Stimulated activated CD8-positive, alpha-beta memory T cell treated with anti-CD3 and anti-CD28 coated beads, Interleukin-4, amount 100 ng/mL, for 1 hour (primary cell): ENCODE measurements at regions not wholly inside any gene's neighbourhood (a gene's known extent, or its start where the extent isn't known, plus 50 kb on each side); places are given as distances from the start of the nearest gene placed in this dataset.
"Not testable (repeated sequence)": the region's sequence is repeated elsewhere in the genome, so short reads cannot be mapped to it uniquely, and the experiment has no call there.

Experiments
- DNase-seq, 2 donors: peaks; one replicate each; pipeline ENCODE4 v3.0.0-alpha.2; 2020; ENCODE audit warnings: low read depth in 2 of 2, low spot score in 1 of 2

DNA sequence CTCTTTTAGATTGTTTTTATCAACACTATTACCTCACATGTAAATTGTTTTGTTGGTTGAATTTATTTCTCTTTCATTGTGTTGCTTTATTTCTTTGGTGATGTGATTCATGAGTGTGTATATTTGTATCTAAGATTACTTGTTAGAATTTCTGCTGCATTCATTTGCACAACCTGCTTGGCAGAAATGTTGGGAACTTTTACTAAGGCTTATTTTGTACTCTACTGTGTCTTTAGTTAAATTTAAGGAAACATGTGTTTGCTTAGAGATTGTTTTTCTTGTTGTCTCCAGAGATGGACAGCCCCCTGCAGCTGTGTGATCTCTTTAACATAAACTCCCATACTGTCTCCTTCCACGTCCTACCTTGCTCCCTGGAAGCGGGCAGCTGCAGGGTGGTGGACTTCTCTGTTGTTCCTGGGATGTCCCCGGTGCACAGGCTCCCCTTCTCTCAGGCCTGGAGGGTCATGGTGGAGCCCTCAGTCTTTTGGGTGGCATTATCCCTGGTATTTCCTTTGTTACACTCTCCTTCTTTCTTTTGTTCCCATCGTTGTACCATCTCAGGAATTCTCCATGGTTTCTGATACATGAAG is 212.0 kb upstream of the SPRY2 start:
- DNase-seq: no peak

DNA sequence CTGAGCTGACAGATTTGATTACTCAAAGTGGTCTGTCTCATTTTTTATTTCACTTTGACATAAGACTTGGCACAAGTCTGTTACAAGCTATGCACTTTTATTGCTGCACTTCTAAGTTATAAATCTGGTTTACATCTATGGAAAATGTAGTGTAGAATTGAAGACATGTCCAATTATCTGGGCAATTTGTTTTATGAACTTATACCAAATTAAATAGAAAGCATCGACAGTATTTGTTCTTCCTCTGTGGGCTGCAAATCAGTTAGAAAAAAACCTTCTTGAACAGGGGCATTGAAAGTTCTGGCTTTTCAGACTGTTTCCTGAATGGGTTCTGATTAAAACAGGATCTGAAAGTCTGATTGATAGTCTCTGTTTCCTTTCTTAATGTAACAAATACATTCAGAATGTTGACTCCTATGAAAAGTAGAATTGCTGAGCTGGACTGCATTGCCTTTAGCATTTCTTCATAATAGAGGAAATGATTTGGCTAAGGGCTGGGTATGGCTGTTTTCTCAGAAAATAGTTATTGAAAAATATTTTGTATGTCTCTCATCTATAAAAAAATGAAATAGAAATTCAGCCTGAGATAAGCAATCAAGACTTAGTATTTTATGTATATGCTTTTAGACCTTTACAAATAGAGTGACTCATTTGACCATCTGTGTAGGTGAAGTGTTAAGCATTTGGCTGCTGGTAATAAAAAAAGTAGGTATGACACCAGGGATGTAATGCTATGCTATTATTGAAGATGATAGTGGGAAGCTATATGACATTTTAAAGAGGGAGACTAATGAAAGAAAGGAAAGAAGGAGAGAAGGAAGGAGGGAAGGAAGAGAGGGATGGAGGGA is 210.9 kb upstream of the SPRY2 start:
- no peak for DNase-seq

DNA sequence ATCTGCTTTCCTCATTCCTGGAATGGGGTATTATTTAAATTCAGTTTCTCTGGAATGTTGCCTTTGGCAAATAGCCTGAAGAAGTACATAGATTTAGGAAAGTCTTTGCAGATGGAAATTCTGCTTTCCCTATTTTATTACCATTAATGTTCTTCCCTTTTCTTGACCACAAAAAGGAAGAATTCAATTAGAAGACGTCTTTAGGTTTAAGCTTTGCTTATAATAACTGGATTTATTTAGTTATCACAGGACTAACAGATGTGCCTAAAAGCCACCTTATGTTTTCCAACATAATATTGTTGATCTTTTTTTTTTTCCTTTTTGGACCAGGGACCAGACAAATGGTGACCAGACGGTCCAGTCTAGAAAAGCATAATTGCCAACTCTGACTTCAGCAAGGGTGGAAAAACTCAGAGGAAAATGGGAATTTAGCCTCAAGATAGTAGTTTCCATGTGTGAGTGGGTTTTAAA is 210.1 kb upstream of the SPRY2 start:
- DNase-seq: no peak

DNA sequence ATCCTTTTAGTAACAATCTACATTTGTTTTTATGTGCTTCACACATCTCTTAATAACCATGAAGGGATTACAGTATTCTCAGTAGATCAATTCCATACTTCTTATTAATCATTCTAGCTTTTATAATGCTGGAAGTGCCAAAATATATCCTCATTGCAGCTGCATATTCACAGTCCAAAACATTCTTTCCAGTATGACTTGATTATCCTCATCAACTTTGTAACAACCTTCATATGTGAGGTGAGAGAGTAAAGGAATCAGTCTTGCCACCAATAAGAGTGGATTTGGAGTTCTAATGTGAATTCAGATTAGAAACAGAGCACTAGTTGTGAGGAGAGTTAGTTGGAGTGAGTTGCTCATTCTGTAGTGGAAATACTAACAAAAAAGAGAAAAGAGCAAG is 208.0 kb upstream of the SPRY2 start:
- DNase-seq: no peak

DNA sequence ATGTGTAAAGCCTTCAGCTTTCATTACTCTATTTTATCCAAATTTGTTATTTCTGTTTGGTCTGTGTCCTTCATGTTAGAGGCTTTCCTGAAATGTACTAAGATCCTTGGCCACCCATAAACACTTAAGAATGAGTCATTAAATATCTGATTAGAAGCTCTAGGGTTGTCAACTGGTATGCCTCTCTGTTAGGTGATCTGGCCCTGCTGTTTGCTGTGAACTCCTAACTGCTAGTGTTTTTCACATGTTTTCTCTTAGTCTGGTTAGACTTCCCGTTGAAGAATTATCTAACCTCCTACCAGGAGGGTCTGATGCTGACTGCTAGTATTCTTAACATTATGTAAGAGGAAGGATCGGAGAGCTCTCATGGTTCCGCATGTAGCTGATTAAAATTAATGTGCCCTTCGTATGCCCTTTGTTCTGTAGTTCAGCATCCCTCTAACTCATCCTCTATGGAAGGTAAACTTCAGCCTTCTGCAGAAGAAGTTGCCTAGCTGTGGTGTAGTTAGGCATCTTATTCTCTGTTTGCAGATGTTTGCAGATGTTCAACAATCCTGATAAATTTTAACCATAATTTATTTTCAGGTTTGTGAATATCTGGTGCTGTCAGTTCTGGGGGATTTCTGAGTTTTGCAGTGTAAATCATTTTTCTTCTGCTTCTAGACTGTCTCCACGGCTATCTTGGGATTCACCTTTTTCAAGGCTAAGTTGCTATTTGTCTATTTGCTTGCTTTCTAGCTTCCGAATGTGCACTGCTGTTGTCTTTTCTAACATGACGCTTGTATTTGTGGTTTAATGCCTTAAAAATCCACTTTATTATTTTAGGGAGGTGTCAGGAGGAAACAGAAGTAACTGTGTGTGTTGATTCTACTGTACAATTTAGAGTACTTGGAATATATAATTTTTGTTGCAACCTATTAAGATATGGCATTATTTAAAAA is 207.2 kb upstream of the SPRY2 start:
- no peak for DNase-seq

DNA sequence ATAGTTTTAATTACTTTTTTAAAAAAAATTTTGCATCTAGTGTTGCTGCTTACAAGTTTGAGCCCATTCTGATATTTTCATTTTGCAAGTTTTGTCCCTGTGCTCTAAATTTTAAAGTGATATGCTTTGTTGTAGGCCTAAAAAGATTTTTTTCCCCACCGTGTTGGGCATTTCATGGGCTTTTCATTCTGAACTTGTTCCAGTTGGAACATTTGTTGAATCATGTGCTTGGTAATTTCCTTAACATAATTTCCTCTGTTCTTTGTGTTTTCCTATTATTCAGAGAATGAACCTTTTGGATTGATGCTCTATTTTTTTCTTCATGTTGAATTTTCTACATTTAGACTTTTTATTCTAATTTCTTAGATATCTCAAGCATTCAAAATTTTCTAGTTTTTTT is 206.4 kb upstream of the SPRY2 start:
- DNase-seq: no peak

DNA sequence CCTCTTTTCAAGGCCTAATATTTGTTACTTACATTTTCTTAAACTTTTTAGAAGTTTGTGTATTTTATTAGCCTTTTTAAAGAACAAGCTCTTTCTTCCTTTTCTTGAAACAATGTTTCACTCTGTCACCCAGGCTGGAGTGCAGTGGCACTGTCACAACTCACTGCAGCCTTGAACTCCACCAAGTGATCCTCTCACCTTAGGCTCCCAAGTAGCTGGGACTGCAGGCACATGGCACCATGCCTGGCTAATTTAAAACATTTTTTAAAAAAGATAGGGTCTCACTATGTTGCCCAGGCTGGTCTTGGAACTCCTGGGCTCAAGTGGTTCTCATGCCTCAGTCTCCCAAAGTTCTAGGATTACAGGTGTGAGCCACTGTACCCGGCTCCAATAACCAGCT is 192.2 kb upstream of the SPRY2 start:
- no peak for DNase-seq

DNA sequence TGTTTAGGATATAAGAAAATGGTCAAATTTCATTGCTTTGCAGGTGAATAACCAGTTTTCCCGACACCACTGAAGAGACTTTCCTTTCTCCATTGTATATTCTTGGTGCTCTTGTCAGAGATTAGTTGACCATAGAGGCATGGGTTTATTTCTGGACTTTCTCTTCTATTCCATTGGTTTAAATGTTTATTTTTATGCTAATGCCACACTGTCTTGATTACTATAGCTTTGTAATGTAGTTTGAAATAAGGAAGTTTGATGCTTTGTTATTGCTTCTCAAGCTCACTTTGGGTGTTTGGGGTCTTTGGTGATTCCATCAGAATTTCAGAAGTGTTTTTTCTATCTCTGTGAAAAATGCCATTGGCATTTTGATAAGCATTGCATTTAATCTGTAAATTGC is 190.0 kb upstream of the SPRY2 start:
- DNase-seq: no peak

DNA sequence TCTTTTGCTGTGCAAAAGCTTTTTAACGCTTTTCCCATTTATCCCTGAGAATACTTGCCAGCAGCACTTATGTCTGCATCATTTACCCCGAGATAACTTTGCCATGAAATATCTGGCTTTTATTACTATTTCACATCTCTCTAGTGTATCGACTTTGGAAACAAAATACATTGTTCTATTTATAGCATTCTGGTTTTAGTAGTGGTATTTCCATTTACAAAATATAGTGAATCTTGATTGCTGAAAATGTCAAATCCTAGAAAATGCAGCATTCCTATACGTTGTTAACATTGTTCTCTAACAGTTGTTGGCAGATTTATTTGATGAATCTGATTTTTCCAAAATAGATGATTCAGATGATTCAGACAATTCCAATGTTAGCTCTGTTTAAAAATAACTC is 189.3 kb upstream of the SPRY2 start:
- no peak for DNase-seq

DNA sequence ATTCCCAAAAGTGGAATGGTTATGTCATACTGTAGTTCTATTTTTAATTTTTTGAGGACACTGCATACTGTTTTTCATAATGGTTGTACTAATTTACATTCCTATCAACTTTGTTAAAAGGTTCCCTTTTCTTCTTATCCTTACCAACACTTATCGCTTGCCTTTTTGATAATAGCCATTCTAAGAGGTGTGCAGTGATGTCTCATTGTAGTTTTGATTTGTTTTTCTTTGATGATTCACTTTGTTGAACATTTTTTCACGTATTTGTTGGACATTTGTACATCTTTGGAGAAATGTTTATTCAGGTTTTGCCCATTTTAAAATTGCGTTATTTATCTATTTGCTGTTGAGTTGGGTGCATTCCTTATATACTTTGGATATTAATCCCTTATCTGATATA is 188.8 kb upstream of the SPRY2 start:
- no peak for DNase-seq

DNA sequence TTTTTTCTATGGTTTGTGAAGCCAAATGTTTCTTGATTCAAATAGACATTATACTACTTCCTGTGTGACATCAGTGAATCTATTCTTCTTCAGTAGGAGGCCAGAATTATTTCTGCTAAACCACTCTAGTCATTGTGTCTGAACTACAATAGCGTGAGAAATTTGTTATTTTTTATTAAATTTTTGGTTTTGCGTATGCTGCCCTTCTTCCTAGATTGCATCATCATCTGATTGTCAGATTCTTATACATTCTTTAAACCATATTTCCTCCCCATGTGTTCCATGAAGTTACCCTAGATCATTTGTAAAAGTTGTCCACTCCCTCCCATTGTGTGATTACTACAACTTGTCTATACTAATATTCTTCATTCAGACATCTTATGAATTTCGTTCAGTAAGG is 187.8 kb upstream of the SPRY2 start:
- no peak for DNase-seq

DNA sequence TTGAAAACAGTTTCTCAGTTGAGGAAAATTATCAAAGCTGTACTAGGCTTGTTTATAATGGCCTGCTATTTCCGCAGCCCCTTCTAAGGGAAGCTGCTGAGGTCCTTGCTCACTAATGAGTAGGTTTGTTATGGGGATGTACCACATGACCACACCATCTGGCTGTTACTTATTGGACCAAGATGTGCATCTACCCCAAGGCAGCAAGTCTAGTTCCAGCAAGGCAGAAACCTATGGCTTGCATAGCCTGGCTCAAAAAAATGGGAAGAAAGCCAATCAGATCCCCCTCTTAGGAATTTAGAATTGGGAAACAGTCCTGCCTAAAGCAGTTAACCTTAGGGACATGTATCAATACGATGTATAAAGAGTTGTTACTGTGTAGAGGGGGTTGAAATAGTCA is 186.5 kb upstream of the SPRY2 start:
- DNase-seq: no peak

DNA sequence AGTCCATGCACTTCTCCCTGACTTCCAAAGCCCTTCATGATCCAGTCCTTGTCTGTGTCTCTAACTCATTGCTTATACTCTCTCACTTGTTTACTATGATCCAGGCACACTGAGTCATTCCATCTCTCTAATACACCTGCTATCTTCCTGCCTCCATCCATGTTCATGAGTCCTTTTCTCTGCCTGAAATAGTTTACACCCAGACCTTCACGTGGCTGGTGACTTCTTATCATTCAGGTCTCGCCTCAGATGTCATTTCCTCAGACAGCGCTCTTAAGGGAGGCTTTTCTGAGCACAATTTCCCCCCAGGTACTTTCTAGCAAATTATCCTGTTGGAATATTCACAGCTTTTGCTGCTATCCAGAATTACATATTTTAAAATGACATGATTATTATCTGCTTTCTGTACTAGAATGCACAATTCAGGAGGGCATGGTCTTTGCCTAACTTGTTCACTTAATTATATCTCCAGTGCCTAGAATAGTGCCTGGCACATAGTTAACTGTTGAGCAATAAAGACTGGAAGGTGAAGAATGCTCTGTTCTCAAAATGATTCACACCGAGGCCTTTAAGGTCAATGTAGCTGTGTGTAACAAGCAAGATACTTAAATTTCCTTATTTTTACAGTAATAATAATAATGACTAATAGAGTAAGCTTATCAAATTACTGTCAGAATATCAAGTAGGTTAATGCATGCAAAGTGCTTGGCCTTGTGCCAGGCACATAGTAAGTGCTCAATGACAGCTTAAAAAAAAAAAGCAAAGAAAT is 183.7 kb upstream of the SPRY2 start:
- DNase-seq: no peak

DNA sequence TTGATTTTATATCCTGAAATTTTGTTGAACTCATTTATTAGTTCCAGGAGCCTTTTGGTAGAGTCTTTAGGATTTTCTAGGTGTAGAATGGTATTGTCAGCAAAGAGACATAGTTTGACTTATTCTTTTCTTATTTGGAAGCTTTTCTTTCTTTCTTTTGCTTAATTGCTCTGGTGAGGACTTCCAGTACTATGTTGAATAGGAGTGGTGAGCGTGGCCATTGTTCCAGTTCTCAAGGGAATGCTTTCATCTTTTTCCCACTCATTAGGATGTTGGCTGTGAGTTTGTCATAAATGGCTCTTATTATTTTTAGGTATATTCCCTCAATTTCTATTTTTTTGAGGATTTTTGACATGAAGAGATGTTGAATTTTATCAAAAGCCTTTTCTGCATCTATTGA is 182.2 kb upstream of the SPRY2 start:
- no peak for DNase-seq

DNA sequence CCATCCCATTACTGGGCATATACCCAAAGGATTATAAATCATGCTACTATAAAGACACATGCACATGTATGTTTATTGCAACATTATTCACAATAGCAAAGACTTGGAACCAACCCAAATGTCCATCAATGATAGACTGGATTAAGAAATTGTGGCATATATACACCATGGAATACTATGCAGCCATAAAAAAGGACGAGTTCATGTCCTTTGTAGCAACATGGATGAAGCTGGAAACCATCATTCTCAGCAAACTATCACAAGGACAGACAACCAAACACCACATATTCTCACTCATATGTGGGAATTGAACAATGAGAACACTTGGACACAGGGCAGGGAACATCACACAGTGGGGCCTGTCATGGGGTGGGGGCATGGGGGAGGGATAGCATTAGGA is 181.5 kb upstream of the SPRY2 start:
- not testable (repeated sequence) for DNase-seq

DNA sequence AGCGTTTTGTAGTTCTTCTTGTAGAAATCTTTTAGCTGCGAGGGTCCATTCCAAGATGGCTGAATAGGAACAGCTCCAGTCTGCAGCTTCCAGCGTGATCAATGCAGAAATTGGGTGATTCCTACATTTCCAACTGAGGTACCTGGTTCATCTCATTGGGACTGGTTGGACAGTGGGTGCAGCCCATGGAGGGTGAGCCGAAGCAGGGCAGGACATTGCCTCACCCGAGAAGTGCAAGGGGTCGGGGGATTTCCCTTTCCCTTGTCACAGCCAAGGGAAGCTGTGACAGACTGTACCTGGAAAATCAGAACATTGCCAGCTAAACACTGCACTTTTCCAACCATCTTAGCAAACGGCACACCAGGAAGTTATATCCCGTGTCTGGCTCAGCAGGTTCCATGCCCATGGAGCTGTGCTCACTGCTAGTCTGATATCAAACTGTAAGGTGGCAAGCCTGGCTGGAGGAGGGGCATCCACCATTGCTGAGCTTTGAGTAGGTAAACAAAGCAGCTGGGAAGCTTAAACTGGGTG is 176.0 kb upstream of the SPRY2 start:
- no peak for DNase-seq

DNA sequence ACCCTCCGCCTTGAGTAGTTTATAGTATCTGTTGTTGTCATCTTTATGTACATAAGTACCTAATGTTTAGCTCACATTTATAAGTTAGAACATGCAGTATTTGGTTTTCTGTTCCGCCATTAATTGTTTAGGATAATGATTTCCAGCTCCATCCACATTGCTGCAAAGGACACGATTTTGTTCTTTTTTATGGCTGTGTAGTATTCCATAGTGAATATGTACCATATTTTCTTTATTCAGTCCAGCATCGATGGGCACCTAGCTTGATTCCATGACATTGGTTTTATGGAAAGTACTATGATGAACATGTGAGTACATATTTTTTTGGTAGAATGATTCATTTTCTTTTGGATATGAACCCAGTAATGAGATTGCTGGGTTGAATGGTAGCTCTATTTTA is 174.4 kb upstream of the SPRY2 start:
- no peak for DNase-seq

DNA sequence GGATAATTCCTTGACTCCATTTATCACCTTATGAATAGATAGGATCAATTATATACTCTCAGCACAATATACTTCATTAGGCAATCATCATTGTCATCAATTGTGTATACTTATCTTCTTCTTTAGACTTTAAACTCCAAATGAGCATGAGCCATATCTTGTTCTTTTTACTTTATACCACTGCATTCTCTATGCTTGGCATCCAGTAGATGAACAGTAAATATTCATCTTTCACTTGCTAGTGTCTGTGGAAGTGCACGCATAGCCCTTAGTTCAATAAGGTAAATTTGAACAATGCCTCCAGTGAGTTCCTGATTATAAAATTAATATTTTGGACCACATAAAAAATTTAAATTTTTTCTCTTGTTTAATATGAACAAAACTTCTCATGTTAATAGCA is 172.3 kb upstream of the SPRY2 start:
- no peak for DNase-seq

DNA sequence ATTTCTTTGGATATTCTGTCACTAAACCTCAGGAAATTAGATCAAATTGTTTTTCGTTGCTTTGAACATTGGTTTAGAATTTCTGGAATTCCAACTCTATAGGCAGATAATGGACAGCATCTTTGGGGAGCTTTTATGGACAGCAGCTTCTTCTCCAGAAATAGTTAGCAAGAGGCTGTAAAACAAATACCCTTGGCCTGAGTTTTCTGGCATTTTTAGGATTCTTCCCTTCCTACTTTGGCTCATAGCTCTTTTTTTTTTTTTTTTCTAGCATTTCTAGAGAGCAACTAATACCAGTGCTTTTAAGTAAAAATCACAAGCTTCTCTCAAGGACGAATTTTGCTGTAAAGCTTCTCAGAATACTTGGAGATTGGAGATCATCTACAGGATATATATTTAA is 169.8 kb upstream of the SPRY2 start:
- no peak for DNase-seq

DNA sequence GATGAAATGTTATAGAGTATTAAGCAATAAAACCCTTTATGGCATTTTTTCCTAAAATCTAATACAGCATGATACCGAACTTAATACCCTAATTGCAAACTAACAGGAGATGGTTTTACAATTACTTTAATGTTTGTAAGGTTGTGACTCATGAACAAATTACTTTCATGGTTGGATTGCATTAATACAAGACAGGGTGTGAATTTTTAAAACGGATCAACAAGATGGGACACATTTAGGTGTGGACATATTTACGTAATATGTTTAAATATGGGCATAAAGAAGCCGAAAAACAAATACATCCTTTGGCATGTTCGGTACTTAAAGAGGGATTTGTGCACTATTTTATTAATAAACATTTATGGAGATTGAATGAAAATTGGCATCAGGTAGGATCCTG is 168.3 kb upstream of the SPRY2 start:
- no peak for DNase-seq

DNA sequence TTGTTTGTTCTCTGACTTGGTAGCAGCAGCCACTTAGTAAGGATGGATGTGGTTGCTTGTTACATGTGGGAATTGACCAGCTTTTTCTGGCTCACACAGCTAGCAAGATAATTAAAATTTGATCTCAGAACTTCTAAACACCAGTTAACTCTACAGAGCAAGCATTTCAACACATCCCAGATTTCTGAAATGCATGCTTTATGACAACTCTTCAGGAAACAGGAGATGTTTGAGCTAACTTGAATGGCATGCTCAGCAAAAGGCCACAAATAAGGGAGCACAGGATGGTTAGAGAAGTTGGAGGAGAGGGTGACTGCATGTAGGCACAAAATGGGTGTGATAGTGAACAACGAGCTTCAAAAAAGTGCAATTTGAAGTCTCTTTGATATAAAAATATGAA is 167.1 kb upstream of the SPRY2 start:
- no peak for DNase-seq
